Stimulated activated CD4-positive, alpha-beta T cell treated with anti-CD3 and anti-CD28 coated beads, TNF-alpha, amount 100 ng/mL, for 1 hour (primary cell): ENCODE measurements at regions not wholly inside any gene's neighbourhood (a gene's known extent, or its start where the extent isn't known, plus 50 kb on each side); places are given as distances from the start of the nearest gene placed in this dataset.
"Not testable (repeated sequence)": the region's sequence is repeated elsewhere in the genome, so short reads cannot be mapped to it uniquely, and the experiment has no call there.

ENCODE experiments used
- DNase-seq, 3 donors: peaks; one replicate each; pipeline ENCODE4 v3.0.0-alpha.2; 2020; ENCODE audit warnings: low read depth in 3 of 3, low spot score in 1 of 3

DNA sequence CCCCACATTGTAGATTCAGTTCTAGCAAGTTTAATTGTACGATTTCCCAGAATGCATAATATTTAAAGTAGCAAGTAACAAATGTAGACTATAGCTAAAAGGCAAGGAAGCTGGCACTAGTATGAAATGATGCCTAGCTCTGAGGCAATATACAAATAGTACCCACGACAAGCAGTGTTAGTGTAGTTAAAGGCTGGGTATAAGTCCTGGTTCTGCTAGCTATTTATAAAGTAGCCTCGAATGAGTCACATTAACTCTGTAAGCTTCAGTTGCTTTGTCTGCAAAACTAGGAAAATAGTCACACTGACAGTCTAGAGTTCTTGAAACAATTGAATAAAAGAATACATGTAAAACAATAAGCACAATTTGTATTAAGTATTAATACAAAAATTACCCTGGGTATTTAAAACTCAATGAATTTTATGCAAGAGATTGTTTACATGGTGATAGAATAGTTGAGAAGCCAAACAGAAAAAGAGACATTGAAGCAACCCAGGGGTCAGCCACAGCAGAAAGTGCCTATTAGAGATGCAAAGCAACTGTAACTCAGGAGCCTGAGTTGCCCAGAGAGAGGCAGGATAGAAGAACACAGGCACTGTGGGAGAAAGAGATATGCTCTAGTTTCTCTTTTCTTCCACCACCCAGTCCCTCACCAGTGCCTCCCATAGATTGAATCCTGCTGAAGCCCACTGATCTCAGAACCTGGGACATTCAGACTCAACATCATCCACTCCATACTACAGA is 949.0 kb downstream of the C4orf33 start:
- no peak for DNase-seq

DNA sequence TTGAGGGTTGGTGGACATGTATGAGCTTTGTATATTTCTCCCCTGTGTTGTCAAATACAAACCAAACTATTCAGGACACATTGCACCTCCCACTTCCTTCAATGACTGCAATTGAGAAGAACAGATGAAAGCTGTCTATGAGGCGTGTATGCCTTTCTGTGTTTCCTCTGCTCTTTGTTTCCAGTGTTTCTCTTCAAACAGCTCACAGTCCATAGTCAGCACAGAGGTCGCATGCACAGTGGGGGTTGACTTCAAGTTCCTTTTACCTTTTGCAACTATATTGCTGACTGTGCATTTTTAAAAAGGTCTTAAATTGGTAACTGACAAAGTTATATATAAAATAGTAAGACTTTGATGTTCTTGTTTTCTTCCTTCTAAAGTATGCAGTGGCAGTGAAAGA is 957.8 kb downstream of the C4orf33 start:
- DNase-seq = no peak

DNA sequence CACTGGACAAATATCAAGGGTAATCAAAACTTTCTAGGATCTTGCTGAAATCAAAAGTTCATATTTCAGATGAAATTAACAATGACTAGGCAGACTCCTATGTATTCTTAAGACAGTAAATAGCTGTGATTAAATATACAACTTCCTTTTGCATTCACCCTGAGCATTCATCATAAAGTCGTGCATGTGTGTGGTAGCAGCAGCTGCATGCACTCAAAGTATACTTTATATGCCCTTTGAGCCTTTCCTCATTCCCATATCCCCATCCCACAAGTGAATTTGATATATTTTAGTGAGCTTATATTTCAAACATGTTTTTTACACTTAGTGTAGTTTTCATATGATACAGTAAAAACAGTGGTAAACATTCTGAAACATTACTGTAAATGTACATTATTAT is 959.0 kb downstream of the C4orf33 start:
- no peak for DNase-seq

DNA sequence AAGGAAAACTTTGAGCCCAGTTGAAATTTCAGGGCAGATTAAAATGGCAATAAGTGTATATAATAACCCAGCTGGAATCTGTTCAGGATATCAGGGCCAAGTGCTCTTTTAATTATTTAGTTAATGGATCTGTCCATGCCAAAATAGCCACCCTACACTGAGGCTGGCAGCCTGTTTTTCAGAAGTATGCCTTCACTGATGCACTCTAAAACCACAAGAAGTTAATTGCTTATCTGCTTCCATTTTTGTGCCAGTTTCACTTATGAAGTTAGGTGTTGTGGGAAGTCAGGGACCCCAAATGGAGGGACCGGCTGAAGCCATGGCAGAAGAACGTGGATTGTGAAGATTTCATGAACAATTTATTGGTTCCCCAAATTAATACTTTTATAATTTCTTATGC is 960.3 kb downstream of the C4orf33 start:
- DNase-seq = no peak

DNA sequence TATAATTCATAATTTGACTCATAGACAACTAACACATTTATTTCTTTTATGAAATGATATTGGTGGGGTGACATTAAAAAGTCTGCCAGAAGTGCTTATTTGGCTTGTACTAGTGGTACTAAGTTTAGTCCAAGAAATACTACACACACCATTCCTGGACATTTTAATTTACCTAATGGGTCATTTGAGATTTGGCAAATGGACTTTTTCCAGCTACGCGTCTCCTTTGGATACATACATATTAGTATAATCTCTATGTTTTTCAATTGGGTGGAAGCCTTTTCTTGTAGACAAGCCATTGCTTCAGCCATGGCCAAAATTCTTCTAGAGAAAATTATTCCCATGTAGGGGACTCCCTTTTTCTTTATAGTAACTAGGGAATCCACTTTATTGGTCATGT is 968.5 kb downstream of the C4orf33 start:
- no peak for DNase-seq

DNA sequence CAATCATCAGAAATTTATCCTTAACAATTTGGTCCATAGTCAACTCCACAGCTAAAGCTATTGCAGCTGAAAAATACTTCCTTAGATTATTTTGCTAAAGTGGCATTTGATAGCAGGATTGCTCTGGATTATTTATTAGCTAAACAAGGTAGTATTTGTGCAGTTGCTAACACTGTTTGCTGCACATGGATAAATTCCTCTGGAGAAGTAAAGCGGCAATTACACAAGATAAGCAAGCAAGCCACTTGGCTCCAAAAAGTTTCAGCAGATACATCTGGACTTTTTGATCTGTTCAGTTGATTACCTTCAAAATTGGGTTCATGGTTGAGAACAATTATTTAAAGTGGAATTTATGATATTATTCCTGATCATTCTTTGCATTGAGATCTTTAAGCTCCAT is 971.5 kb downstream of the C4orf33 start:
- no peak for DNase-seq

DNA sequence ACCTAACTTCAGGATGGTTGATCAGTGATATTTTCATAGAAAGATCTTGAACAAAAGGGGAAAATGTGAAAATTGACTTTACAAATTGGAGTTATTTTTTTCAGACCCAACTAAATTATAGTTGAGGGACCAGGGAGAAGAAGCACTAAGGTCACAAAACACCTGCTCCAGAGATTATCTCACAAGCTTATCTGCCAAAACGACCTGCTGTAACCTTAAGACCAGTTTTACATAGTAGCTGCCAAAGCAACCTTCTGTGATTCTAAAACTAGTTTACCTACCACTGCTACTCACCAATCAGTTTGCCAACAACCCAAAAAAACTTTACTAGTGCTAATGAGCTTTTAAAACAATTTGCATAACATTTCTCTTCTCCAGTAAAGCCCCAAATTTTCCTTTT is 972.1 kb downstream of the C4orf33 start:
- no peak for DNase-seq

DNA sequence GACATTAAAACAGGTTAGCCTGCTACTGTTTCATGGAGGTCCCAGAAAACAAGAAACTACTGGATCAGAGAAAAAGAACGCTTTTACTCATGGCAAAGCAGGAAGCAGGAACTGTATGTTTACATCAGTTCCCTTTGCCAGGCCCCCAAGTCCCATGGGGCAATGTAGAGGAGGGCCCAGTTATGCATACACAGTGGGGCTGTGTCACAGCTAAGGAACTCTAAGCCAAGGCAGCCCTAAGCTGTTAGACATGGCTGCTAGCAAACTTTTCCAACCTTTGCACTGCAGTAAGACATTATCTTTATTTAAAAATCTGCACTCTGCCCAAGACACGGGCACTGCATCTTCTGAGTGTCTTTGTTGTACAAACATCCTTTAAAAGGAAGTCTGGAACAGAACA is 975.8 kb downstream of the C4orf33 start:
- DNase-seq = no peak

DNA sequence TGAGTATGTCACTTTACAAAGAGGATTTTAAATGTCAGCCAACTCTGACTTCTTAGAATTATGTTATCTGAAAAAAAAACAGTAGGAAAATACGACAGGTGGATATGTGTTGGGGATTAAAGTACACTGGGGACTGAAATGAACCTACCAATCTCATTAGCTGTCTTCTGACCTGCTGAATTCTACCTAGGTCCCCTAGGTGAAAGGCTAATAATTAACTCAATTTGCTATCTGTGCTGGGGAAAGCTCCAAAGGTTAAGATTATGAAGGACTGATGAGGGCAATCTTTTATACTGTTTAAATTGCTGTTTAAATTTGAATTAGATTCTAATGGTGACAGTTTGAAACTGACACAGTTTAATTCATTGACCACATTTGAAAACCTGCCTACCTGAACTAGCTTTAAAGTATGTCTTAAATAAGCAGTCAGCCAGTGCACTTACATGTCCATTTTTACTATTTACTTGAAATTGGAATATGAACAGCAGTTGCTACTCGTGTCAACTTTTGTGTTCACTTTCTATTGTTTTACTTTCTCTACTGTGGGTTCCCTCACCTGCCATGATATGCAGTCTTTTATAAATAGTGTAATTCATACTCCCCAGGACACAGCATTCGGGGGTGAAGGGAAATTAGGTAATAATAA is 977.3 kb downstream of the C4orf33 start:
- no peak for DNase-seq

DNA sequence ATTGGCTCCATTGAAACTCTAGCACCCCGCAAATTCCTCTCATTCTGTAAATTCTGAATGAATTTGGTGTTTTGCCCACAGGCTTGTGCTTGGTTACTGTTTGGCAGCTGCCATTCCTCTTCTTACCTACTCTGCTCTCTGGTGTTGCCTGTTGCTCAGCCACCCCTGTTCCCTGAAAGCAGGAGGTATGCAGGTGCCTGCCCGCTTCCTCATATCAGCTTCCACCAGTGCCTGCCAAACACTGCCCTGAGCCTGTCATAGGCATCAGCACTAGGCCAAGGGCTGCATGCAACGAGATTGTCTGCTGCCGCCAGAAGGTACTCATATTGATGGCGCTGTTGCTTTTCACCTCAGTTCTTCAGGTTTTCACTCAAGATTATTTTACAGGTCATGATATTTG is 978.1 kb downstream of the C4orf33 start:
- no peak for DNase-seq

DNA sequence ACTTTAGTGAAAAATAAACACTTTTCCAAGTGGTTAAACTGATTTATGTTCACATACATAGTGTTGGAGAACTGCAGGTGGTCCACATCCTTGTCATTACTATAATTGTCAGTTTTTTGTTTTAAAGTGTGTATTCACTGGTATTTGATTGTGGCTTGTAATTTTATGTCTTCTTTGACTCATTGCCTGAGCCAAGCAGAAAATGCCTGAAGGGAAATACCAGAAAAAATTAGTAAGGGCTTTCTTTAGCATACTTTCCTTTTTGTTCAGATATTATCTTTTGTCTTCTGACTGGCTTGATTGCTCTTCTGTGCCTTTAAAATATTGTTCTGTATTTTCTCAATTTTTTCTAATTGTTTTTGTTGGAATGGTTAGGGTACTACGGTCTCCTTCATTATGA is 981.3 kb downstream of the C4orf33 start:
- DNase-seq = no peak

DNA sequence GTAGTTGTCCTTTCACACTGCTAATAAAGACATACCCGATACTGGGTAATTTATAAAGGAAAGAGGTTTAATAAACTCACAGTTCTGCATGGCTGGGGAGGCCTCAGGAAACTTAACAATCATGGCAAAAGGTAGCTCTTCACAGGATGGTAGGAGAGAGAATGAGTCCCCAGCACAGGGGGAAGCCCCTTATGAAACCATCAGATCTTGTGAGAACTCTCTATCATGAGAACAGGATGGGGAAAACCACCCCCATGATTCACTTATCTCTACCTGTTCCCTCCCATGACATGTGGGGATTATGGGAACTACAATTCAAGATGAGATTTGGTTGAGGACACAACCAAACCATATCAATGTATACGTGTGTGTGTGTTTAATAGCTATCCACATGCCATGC is 983.1 kb downstream of the C4orf33 start:
- not testable (repeated sequence) for DNase-seq

DNA sequence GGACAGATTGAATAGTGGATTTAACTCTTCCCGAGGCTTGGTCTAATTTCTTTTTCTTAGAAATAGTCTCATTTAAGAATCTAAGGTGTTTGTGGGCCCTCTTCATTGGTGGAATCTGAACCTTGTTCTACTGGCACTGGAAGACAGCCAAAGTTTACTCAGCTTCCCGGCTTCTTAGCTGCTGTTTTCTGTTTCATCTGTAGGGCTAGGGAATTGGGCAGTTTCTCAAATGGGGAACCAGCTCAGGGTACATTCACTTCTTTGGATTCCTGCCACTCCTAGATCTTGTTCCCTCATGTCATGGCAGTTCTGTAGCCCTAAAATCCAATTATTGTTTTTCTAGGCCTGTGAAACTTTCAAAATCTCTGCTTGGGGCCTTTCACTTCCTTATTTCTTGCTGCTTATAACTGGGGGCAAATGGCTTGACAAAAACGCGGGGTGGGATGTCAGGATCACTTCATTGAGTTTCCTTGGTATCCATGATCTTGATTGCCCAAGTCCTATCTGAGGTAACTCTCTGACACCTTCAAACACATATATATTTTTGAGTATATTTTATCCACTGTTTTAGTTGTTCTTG is 985.0 kb downstream of the C4orf33 start:
- DNase-seq = no peak

DNA sequence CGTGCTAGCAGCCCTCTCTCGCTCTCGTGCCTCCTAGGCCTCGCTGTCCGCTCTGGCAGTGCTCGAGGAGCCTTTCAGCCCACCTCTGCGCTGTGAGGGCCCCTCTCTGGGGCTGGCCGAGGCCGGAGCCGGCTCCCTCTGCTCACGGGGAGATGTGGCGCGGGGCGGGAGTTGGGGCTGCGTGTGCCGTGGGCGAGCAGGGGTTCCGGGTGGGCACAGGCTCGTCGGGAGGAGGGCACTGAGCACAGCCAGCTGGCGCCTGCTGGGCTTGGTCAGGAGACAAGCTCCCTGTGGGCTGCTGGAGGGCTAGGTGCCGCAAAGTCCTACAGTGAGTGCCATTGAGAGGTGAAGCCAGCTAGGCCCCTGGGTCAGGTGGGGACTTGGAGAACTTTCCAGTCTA is 994.5 kb downstream of the C4orf33 start:
- DNase-seq = no peak

DNA sequence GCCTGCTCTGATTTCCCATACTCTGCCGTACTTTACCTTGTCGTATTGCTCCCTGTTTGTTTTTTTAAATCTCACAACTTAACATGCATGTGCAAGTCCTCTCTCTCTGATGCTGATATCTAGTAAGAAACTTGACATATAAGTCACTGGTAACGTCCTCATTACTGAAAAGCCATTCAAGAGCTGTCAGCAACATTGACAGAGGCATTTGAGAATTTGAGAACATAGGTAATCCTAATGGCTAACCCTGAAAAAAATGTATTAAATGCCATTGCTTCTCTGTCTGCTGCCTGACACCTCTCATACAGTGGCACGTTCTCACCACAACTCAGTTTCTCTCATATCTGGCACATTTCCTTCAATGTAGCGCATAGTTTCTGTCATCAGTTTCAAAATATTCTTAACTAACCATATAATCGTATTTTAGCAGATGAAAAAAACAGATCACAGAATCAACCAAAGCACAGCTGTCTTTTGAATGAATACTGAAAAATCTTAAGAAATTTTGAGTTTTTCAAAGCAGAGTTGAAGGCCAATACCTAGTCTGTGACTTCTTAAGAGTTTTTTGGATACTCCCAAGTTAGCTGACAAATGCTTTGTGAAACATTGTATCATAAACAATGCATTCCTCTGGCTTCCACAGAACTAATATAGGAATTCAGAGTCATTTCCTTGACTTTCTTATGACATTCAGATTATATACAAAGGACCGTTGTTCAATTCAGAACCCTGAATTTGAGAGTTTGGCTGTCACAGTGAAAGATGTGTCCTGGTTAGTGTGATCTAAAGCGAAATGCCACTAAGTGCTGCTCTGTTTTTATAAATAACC is 996.4 kb downstream of the C4orf33 start:
- no peak for DNase-seq

DNA sequence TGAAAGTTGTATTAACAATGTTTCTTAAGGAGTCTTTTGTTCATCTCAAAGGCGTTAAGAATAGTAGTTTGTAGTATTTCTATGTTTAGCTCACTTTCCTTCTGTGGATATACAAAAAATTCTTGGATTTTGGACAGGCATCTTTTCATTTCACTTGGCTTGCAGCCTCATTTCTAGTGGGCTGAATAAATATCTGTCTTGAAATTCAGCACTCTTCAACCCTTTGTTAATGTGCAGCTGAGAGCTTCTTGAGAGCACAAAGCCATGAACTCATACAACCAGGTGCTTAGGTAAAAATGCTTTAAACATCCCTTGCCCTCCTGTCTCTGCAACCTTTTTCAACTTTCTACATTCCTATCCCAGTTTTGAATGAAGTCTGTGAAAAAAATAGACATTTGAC is 1003.2 kb downstream of the C4orf33 start:
- DNase-seq = no peak

DNA sequence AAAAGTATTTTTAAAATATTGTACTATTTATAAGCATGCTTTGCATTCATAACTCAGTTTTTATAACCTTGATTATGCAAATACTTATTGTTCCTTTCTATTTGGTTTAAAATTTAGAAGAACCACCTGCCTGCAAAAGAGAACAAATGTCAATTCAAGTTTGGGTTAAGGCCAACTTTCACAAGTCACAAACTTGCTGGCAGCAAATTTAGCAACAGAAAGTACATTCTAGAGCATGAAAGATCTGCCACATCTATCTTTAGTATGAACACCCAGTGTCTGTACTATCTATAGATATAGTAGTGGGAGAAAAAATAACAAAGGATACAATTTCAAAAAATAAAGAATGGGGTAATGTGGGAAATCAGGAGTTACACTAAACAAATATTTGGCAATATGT is 1014.2 kb downstream of the C4orf33 start:
- no peak for DNase-seq

DNA sequence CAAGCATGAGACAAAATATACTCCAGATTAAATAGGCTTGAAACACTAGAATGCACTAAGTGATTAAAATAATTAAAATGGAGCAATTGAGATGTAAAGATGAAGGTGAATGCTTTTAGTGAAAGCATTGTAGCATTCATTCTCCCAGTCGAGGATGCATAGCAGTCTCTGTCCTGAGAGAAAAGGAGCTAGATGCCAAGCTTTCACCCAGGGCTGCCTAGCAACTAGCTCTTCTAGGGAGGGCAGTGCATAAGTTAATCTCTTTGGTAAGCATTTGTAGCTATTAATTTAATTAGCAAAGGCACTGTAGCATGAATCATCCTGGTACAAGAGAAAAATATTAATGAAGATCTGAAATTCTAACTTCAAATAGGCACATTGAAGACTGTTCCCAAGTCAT is 1014.8 kb downstream of the C4orf33 start:
- no peak for DNase-seq

DNA sequence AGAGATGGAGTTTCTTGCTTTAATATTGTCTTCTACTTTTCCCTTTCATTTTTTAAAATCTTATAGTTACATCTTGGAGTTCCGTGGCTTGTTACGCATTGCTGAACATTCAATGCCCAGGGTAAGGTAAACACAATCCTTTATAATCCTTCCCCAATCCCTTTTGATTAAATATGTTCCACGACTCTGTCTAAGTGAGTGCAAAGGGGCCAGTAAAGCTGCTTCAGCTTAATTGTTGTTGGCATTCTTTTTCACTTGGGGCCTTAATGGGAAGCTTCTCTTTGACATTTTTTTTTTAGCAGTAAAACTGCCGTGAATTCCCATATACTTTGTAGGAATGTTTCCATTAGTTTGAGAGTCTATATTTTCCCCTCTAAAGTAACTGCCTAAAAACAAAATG is 1028.1 kb downstream of the C4orf33 start:
- no peak for DNase-seq

DNA sequence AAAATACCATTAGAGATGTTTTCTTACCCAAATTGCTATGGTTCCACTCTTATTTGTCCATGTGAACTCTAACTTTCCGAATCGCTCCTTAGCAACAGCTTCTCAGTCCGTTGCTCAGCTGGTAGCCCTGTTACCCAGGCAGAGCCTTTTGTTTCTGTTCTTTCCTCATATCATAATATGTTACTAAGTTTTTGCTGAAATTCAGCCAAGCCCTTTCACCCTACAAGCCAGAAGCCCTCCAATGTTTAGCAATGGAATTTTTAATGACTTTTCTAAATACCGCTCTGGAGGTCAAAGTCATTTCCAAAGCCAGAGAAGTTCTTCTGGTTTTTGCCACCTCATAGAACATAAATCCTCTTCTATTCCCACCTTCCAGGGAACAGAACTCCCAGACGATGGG is 1029.5 kb downstream of the C4orf33 start:
- DNase-seq = no peak

DNA sequence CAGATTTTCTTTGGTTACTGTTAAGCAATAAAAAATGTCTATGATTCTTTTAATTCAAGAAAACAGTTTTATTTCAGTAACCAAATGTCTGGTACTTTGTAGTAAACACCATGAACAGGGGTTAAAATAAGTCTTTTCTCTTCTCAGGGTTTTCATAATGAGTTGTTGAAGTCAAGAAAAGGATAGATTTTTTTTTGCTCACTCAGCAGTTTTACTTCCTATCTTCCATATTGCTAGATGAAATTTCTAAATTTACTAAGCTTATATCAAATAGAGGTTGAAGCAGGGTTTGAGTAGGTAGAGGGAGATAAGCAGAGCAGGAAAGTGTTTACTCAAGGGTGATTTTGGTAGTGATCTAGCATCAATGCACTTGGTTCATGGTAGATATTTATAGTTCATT is 1031.3 kb downstream of the C4orf33 start:
- no peak for DNase-seq

DNA sequence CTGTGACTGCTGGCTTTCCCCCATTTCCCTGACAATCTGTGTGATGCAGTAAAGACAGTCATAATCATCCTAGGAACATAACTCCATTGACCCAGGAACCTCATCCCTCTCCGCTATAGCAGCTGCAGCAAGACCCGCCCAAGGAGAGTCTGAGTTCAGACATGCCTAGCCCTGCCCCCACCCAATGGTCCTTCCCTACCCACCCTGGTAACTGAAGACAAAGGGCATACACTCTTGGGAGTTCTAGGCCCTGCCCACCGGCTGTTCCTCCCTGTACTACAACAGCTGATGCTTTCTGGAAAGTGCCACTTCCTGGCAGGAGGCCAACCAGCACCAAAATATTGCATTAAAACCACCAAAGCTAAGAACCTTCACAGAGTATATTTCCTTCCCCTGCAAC is 1035.6 kb downstream of the C4orf33 start:
- DNase-seq = no peak
